ENCODE measurements at regions not wholly inside any gene's neighbourhood (a gene's known extent, or its start where the extent isn't known, plus 50 kb on each side); places are given as distances from the start of the nearest gene placed in this dataset.

DNA sequence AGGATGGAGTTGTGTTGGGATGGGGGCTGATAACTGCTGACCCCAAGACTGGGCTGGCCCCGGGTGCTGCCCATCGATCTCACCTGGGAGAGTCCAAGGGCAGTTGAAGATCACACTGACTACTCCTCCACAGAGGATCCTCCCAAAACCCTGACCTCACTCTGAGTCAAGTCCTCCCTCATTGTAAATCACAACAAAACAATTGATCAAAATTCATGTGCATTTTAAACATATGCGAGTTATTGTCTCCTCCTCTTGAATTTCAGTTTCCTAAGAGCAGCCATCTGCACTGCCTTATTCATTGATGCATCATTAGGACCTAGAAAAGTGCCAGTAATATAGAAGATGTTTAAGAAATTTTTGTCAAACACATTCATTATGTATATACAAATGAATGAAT, 273.6 kb downstream of the C1orf94 start:
- TF ChIP-seq, protein P1, sequence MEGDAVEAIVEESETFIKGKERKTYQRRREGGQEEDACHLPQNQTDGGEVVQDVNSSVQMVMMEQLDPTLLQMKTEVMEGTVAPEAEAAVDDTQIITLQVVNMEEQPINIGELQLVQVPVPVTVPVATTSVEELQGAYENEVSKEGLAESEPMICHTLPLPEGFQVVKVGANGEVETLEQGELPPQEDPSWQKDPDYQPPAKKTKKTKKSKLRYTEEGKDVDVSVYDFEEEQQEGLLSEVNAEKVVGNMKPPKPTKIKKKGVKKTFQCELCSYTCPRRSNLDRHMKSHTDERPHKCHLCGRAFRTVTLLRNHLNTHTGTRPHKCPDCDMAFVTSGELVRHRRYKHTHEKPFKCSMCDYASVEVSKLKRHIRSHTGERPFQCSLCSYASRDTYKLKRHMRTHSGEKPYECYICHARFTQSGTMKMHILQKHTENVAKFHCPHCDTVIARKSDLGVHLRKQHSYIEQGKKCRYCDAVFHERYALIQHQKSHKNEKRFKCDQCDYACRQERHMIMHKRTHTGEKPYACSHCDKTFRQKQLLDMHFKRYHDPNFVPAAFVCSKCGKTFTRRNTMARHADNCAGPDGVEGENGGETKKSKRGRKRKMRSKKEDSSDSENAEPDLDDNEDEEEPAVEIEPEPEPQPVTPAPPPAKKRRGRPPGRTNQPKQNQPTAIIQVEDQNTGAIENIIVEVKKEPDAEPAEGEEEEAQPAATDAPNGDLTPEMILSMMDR (conservative IDR thresholded peaks at IDR 0.05; ENCODE audit: low read depth in 2 of 2), result no peak
- TF ChIP-seq POLR2AphosphoS5 (IDR thresholded peaks at IDR 0.05; ENCODE audit: low read depth), result no peak
- TF ChIP-seq, protein P2, sequence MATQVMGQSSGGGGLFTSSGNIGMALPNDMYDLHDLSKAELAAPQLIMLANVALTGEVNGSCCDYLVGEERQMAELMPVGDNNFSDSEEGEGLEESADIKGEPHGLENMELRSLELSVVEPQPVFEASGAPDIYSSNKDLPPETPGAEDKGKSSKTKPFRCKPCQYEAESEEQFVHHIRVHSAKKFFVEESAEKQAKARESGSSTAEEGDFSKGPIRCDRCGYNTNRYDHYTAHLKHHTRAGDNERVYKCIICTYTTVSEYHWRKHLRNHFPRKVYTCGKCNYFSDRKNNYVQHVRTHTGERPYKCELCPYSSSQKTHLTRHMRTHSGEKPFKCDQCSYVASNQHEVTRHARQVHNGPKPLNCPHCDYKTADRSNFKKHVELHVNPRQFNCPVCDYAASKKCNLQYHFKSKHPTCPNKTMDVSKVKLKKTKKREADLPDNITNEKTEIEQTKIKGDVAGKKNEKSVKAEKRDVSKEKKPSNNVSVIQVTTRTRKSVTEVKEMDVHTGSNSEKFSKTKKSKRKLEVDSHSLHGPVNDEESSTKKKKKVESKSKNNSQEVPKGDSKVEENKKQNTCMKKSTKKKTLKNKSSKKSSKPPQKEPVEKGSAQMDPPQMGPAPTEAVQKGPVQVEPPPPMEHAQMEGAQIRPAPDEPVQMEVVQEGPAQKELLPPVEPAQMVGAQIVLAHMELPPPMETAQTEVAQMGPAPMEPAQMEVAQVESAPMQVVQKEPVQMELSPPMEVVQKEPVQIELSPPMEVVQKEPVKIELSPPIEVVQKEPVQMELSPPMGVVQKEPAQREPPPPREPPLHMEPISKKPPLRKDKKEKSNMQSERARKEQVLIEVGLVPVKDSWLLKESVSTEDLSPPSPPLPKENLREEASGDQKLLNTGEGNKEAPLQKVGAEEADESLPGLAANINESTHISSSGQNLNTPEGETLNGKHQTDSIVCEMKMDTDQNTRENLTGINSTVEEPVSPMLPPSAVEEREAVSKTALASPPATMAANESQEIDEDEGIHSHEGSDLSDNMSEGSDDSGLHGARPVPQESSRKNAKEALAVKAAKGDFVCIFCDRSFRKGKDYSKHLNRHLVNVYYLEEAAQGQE (IDR thresholded peaks at IDR 0.05; ENCODE audit: unreplicated experiment), result no peak
- TF ChIP-seq ZNF331 (CRISPR knock-in tag; IDR thresholded peaks at IDR 0.05; ENCODE audit: low read depth), result no peak
- no peak for TF ChIP-seq CREB1 (CRISPR knock-in tag; IDR thresholded peaks at IDR 0.05; ENCODE audit: low read depth)
- no peak for TF ChIP-seq EZH2phosphoT487 (IDR thresholded peaks at IDR 0.05; ENCODE audit: unreplicated experiment)
- TF ChIP-seq EZH2 (IDR thresholded peaks at IDR 0.05; ENCODE audit: low read depth, unreplicated experiment), result no peak
- TF ChIP-seq, protein P3, sequence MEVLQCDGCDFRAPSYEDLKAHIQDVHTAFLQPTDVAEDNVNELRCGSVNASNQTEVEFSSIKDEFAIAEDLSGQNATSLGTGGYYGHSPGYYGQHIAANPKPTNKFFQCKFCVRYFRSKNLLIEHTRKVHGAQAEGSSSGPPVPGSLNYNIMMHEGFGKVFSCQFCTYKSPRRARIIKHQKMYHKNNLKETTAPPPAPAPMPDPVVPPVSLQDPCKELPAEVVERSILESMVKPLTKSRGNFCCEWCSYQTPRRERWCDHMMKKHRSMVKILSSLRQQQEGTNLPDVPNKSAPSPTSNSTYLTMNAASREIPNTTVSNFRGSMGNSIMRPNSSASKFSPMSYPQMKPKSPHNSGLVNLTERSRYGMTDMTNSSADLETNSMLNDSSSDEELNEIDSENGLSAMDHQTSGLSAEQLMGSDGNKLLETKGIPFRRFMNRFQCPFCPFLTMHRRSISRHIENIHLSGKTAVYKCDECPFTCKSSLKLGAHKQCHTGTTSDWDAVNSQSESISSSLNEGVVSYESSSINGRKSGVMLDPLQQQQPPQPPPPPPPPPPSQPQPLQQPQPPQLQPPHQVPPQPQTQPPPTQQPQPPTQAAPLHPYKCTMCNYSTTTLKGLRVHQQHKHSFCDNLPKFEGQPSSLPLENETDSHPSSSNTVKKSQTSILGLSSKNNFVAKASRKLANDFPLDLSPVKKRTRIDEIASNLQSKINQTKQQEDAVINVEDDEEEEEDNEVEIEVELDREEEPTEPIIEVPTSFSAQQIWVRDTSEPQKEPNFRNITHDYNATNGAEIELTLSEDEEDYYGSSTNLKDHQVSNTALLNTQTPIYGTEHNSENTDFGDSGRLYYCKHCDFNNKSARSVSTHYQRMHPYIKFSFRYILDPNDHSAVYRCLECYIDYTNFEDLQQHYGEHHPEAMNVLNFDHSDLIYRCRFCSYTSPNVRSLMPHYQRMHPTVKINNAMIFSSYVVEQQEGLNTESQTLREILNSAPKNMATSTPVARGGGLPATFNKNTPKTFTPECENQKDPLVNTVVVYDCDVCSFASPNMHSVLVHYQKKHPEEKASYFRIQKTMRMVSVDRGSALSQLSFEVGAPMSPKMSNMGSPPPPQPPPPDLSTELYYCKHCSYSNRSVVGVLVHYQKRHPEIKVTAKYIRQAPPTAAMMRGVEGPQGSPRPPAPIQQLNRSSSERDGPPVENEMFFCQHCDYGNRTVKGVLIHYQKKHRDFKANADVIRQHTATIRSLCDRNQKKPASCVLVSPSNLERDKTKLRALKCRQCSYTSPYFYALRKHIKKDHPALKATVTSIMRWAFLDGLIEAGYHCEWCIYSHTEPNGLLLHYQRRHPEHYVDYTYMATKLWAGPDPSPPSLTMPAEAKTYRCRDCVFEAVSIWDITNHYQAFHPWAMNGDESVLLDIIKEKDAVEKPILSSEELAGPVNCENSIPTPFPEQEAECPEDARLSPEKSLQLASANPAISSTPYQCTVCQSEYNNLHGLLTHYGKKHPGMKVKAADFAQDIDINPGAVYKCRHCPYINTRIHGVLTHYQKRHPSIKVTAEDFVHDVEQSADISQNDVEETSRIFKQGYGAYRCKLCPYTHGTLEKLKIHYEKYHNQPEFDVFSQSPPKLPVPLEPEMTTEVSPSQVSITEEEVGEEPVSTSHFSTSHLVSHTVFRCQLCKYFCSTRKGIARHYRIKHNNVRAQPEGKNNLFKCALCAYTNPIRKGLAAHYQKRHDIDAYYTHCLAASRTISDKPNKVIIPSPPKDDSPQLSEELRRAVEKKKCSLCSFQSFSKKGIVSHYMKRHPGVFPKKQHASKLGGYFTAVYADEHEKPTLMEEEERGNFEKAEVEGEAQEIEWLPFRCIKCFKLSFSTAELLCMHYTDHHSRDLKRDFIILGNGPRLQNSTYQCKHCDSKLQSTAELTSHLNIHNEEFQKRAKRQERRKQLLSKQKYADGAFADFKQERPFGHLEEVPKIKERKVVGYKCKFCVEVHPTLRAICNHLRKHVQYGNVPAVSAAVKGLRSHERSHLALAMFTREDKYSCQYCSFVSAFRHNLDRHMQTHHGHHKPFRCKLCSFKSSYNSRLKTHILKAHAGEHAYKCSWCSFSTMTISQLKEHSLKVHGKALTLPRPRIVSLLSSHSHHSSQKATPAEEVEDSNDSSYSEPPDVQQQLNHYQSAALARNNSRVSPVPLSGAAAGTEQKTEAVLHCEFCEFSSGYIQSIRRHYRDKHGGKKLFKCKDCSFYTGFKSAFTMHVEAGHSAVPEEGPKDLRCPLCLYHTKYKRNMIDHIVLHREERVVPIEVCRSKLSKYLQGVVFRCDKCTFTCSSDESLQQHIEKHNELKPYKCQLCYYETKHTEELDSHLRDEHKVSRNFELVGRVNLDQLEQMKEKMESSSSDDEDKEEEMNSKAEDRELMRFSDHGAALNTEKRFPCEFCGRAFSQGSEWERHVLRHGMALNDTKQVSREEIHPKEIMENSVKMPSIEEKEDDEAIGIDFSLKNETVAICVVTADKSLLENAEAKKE (CRISPR knock-in tag; IDR thresholded peaks at IDR 0.05), result no peak
- no peak for TF ChIP-seq JUNB (IDR thresholded peaks at IDR 0.05; ENCODE audit: unreplicated experiment)
- TF ChIP-seq NANOG (IDR thresholded peaks at IDR 0.05; ENCODE audit: borderline replicate concordance), result no peak
- TF ChIP-seq STAT1 (IDR thresholded peaks at IDR 0.05; ENCODE audit: unreplicated experiment), result no peak
- no peak for TF ChIP-seq ZNF114 (CRISPR knock-in tag; IDR thresholded peaks at IDR 0.05)
- TF ChIP-seq, protein P4, sequence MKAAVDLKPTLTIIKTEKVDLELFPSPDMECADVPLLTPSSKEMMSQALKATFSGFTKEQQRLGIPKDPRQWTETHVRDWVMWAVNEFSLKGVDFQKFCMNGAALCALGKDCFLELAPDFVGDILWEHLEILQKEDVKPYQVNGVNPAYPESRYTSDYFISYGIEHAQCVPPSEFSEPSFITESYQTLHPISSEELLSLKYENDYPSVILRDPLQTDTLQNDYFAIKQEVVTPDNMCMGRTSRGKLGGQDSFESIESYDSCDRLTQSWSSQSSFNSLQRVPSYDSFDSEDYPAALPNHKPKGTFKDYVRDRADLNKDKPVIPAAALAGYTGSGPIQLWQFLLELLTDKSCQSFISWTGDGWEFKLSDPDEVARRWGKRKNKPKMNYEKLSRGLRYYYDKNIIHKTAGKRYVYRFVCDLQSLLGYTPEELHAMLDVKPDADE (IDR thresholded peaks at IDR 0.05), result no peak

Measured in GM23338 (cell line).